ENCODE measurements at regions not wholly inside any gene's neighbourhood (a gene's known extent, or its start where the extent isn't known, plus 50 kb on each side); places are given as distances from the start of the nearest gene placed in this dataset.

DNA sequence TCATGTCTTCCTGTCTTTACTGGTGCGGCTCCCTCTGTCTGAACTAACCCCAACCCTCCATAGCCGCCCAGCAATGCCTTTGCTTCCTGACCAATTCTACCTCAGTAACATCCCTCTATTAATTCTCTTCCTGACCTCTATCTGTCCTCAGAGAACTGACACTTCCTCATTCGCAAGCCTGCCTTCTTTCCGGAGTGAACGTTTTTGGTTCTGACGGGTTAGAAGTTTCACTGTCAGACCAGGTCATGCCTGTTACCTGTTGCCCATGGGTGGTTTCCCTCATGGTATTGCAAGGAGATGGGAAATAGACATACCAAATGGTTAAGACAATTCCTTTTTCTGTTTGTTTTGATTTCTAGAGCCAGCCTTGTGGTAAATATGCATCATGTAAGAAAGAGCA lies 453.4 kb upstream of the SLC14A2 start (continued):
- peak; percentile 17; the same call in 1 of the 2 replicates for TF ChIP-seq PKNOX1 (IDR thresholded peaks at IDR 0.05)
- TF ChIP-seq ESRRA (IDR thresholded peaks at IDR 0.05; ENCODE audit: low read length): peak; percentile 79; the same call in 1 of the 2 replicates
- TF ChIP-seq DPF2 (IDR thresholded peaks at IDR 0.05): peak; percentile 25; the same call in 1 of the 2 replicates
- 0 out of 2 replicates have a peak, but pooled peaks have one; percentile 22 for TF ChIP-seq BMI1 (IDR thresholded peaks at IDR 0.05; ENCODE audit: borderline replicate concordance)
- TF ChIP-seq SIN3A (IDR thresholded peaks at IDR 0.05; ENCODE audit: low read depth, low read length): no peak
- TF ChIP-seq CUX1 (IDR thresholded peaks at IDR 0.05; ENCODE audit: insufficient replicate concordance, low read depth, low read length): no peak
- peak; percentile 42 for TF ChIP-seq KLF5 (IDR thresholded peaks at IDR 0.05; ENCODE audit: partially characterized antibody)
- peak; percentile 91 for TF ChIP-seq SPI1 (IDR thresholded peaks at IDR 0.05; ENCODE audit: borderline replicate concordance, insufficient read depth, low read depth, low read length)
- TF ChIP-seq EP300 (IDR thresholded peaks at IDR 0.05; ENCODE audit: borderline replicate concordance in 1 of 2, control insufficient read depth in 1 of 2, low read depth in 2 of 2, low read length in 2 of 2): peak in 1 of 2 experiments; percentile 32; a peak in 1 of 4 replicates
- no peak for TF ChIP-seq POLR2AphosphoS5 (IDR thresholded peaks at IDR 0.05; ENCODE audit: low read length)
- TF ChIP-seq EED (IDR thresholded peaks at IDR 0.05; ENCODE audit: low read depth): peak; percentile 62; the same call in 1 of the 2 replicates
- TF ChIP-seq, protein P1, sequence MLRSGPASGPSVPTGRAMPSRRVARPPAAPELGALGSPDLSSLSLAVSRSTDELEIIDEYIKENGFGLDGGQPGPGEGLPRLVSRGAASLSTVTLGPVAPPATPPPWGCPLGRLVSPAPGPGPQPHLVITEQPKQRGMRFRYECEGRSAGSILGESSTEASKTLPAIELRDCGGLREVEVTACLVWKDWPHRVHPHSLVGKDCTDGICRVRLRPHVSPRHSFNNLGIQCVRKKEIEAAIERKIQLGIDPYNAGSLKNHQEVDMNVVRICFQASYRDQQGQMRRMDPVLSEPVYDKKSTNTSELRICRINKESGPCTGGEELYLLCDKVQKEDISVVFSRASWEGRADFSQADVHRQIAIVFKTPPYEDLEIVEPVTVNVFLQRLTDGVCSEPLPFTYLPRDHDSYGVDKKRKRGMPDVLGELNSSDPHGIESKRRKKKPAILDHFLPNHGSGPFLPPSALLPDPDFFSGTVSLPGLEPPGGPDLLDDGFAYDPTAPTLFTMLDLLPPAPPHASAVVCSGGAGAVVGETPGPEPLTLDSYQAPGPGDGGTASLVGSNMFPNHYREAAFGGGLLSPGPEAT (IDR thresholded peaks at IDR 0.05; ENCODE audit: low read depth): peak; percentile 55; the same call in 1 of the 2 replicates

Data from GM12878 (cell line).